Gastrocnemius medialis (tissue), 4 donors: ENCODE measurements at regions not wholly inside any gene's neighbourhood (a gene's known extent, or its start where the extent isn't known, plus 50 kb on each side); places are given as distances from the start of the nearest gene placed in this dataset.

Experiments used
- ATAC-seq, 2 donors: fragments of 150-250 bp; one replicate each; pipeline ENCODE4 v1.9.1; 2016
- DNase-seq, 2 donors: peaks; one replicate each; pipeline ENCODE4 v3.0.0-alpha.2; 2019
- H3K27ac ChIP-seq, 4 donors: fragments of 200-600 bp; sonication (generic); 1 replicate in 1 of 4; 2 replicates in 3 of 4; pipeline ENCODE4 v1.5.1; 2016 to 2018; ENCODE audit warnings: mild to moderate bottlenecking in 2 of 4, moderate library complexity in 1 of 4
- H3K27me3 ChIP-seq, 3 donors: fragments of 200-600 bp; sonication (generic) in 2 of 3; 1 replicate in 1 of 3; 2 replicates in 2 of 3; pipeline versions ENCODE4 v1.5.1 to v1.6.0; 2016 to 2019; ENCODE audit warnings: mild to moderate bottlenecking in 1 of 3, moderate library complexity in 1 of 3
- H3K36me3 ChIP-seq, 2 donors: fragments of 200-600 bp; sonication (generic) in 1 of 2; one replicate each; pipeline ENCODE4 v1.5.1; 2017 to 2018
- H3K4me1 ChIP-seq, 2 donors: fragments of 200-600 bp; sonication (generic) in 1 of 2; one replicate each; pipeline ENCODE4 v1.5.1; 2016 to 2017; ENCODE audit warnings: mild to moderate bottlenecking in 2 of 2
- H3K4me3 ChIP-seq, 4 donors: fragments of 200-600 bp; sonication (generic) in 3 of 4; 1 replicate in 1 of 4; 2 replicates in 3 of 4; pipeline ENCODE4 v1.5.1; 2016 to 2019; ENCODE audit warnings: mild to moderate bottlenecking in 2 of 4
- H3K9me3 ChIP-seq, 3 donors: fragments of 200-600 bp; sonication (generic) in 2 of 3; 1 replicate in 1 of 3; 2 replicates in 2 of 3; pipeline ENCODE4 v1.5.1; 2016 to 2019
- CTCF ChIP-seq, 5 experiments: fragments of 450-650 bp in 3 of 5; fragments of 200-600 bp in 2 of 5; sonication (generic) in 2 of 5; IDR thresholded peaks in 4 of 5; conservative IDR thresholded peaks in 1 of 5; 1 replicate in 4 of 5; 2 replicates in 1 of 5; pipeline ENCODE4 v1.5.1; 2016 to 2019; ENCODE audit warnings: antibody characterized with exemption in 5 of 5, mild to moderate bottlenecking in 3 of 5, moderate library complexity in 3 of 5
- POLR2A ChIP-seq, 2 donors: fragments of 450-650 bp; IDR thresholded peaks; one replicate each; pipeline ENCODE4 v1.6.1; 2017; ENCODE audit warnings: antibody characterized with exemption in 2 of 2, mild to moderate bottlenecking in 2 of 2, moderate library complexity in 2 of 2
- in situ Hi-C, 4 donors: fragments of 200-750 bp; cut with MboI; loops; one replicate each; pipeline versions ENCODE4 v1.15.0 to v1.8.0; 2017; ENCODE audit warnings: low sequenced_read_pairs in 4 of 4
- intact Hi-C: fragments of 100-400 bp; cut with DNase I; formaldehyde crosslinking; loops from one replicate; pipeline ENCODE4 v1.15.1; 2023; ENCODE audit warnings: low total_unique reads

- DNase-seq (no peak), ATAC-seq (no peak)
- H3K9me3 ChIP-seq: no peaks in the 10 kb centered on the region
- intact Hi-C loops: loop anchor here (5.0 kb wide), 1 partner anchor 69 kb away; no protein-coding TSS in a partner anchor
- peaks cover 0 to 23% of the 10 kb centered on the region in 2 donors for H3K4me1 ChIP-seq
- TF ChIP-seq CTCF (IDR thresholded peaks at IDR 0.05 in 4 of 5, conservative IDR thresholded peaks at IDR 0.05 in 1 of 5) (no peak), POLR2A (IDR thresholded peaks at IDR 0.05) (no peak)
- H3K36me3 ChIP-seq: no peaks in the 10 kb centered on the region
- in situ Hi-C loops: no loop called here
- no peaks in the 10 kb centered on the region for H3K27me3 ChIP-seq
- H3K4me3 ChIP-seq: no peak overlapping the region
- H3K27ac ChIP-seq: peak overlapping the region; percentile 79 to 88 (median 83)
Observed at GRCh38 chr6:11368264-11368663, 135.8 kb upstream of the NEDD9 start.

GRCh38 chr6:11367638-11368199 lies 135.3 kb upstream of the NEDD9 start:
- Histone ChIP-seq H3K4me3 (no peak overlapping the region), H3K36me3 (no peaks in the 10 kb centered on the region), H3K27ac (peak overlapping the region; percentile 79 to 88 (median 83)), H3K9me3 (no peaks in the 10 kb centered on the region), H3K4me1 (peaks cover 0 to 23% of the 10 kb centered on the region in 2 donors), H3K27me3 (no peaks in the 10 kb centered on the region)
- no peak for TF ChIP-seq POLR2A (IDR thresholded peaks at IDR 0.05)
- TF ChIP-seq CTCF (IDR thresholded peaks at IDR 0.05 in 4 of 5, conservative IDR thresholded peaks at IDR 0.05 in 1 of 5): no peak
- in situ Hi-C loops: no loop called here
- ATAC-seq (no peak), DNase-seq (no peak)
- intact Hi-C loops: loop anchor here (5.0 kb wide), 1 partner anchor 70 kb away; no protein-coding TSS in a partner anchor

- intact Hi-C loops (loop anchor here (5.0 kb wide), 1 partner anchor 70 kb away; no protein-coding TSS in a partner anchor), in situ Hi-C loops (no loop called here)
- no peaks in the 10 kb centered on the region for H3K9me3 ChIP-seq
- H3K4me1 ChIP-seq: peaks cover 0 to 23% of the 10 kb centered on the region in 2 donors
- TF ChIP-seq CTCF (IDR thresholded peaks at IDR 0.05 in 4 of 5, conservative IDR thresholded peaks at IDR 0.05 in 1 of 5) (no peak), POLR2A (IDR thresholded peaks at IDR 0.05) (no peak)
- no peaks in the 10 kb centered on the region for H3K36me3 ChIP-seq
- H3K27me3 ChIP-seq: no peaks in the 10 kb centered on the region
- no peak overlapping the region for H3K4me3 ChIP-seq
- ATAC-seq (no peak), DNase-seq (no peak)
- peak overlapping the region; percentile 79 to 88 (median 83) for H3K27ac ChIP-seq
Observed at GRCh38 chr6:11366934-11367637, 134.6 kb upstream of the NEDD9 start.

- DNase-seq (no peak), ATAC-seq (no peak)
- H3K4me1 ChIP-seq: peaks cover 0 to 23% of the 10 kb centered on the region in 2 donors
- no peak for TF ChIP-seq CTCF (IDR thresholded peaks at IDR 0.05 in 4 of 5, conservative IDR thresholded peaks at IDR 0.05 in 1 of 5)
- TF ChIP-seq POLR2A (IDR thresholded peaks at IDR 0.05): no peak
- H3K9me3 ChIP-seq: no peaks in the 10 kb centered on the region
- intact Hi-C loops (loop anchor here (5.0 kb wide), 1 partner anchor 71 kb away; no protein-coding TSS in a partner anchor), in situ Hi-C loops (no loop called here)
- no peaks in the 10 kb centered on the region for H3K36me3 ChIP-seq
- peak overlapping the region; percentile 79 to 88 (median 83) for H3K27ac ChIP-seq
- H3K27me3 ChIP-seq: no peaks in the 10 kb centered on the region
- no peak overlapping the region for H3K4me3 ChIP-seq
Observed at GRCh38 chr6:11366183-11366933, 133.9 kb upstream of the NEDD9 start.
